ENCODE measurements at regions not wholly inside any gene's neighbourhood (a gene's known extent, or its start where the extent isn't known, plus 50 kb on each side); places are given as distances from the start of the nearest gene placed in this dataset.

- no peak for TF ChIP-seq Cebpa-rat (IDR thresholded peaks at IDR 0.05)
- Histone ChIP-seq H3K27me3 (no peaks in the 10 kb centered on the region), H3K4me3 (no peak overlapping the region), H3K27ac (no peak overlapping the region), H4K20me1 (no peaks in the 10 kb centered on the region), H3K4me1 (peaks cover 0 to 6% (median 0%) of the 10 kb centered on the region in 10 experiments; a peak in 1 of 20 replicates), H3K9ac (no peak overlapping the region), H3K36me3 (no peaks in the 10 kb centered on the region), H3K4me2 (peak overlapping the region in 1 of 11 experiments; percentile 7; a peak in 1 of 22 replicates), H3K9me3 (replicated peaks in 1 of 11) (no peaks in the 10 kb centered on the region)
Observed at GRCh38 chr12:58811346-58811745, 109.0 kb downstream of the LRIG3 start.

GRCh38 chr12:58812214-58812613 is 108.1 kb downstream of the LRIG3 start:
- Histone ChIP-seq H3K27ac (no peak overlapping the region), H3K4me1 (peaks cover 0 to 6% (median 0%) of the 10 kb centered on the region in 10 experiments; a peak in 1 of 20 replicates), H3K4me3 (no peak overlapping the region), H3K9me3 (replicated peaks in 1 of 11) (no peaks in the 10 kb centered on the region), H4K20me1 (no peaks in the 10 kb centered on the region), H3K4me2 (no peak overlapping the region), H3K36me3 (no peaks in the 10 kb centered on the region), H3K27me3 (no peaks in the 10 kb centered on the region), H3K9ac (no peak overlapping the region)
- TF ChIP-seq Cebpa-rat (IDR thresholded peaks at IDR 0.05): no peak

GRCh38 chr12:58814036-58814435 is 106.3 kb downstream of the LRIG3 start:
- Histone ChIP-seq H3K27ac (no peak overlapping the region), H3K4me2 (no peak overlapping the region), H3K4me3 (no peak overlapping the region), H3K36me3 (no peaks in the 10 kb centered on the region), H3K9me3 (replicated peaks in 1 of 11) (no peaks in the 10 kb centered on the region), H3K9ac (no peak overlapping the region), H4K20me1 (no peaks in the 10 kb centered on the region), H3K27me3 (no peaks in the 10 kb centered on the region), H3K4me1 (peaks cover 0 to 6% (median 0%) of the 10 kb centered on the region in 10 experiments; a peak in 1 of 20 replicates)
- no peak for TF ChIP-seq Cebpa-rat (IDR thresholded peaks at IDR 0.05)

GRCh38 chr12:58815235-58815634 is 105.1 kb downstream of the LRIG3 start:
- Histone ChIP-seq H3K4me3 (no peak overlapping the region), H3K4me2 (no peak overlapping the region), H4K20me1 (no peaks in the 10 kb centered on the region), H3K36me3 (no peaks in the 10 kb centered on the region), H3K4me1 (peaks cover 0 to 6% (median 0%) of the 10 kb centered on the region in 10 experiments; a peak in 1 of 20 replicates), H3K27me3 (no peaks in the 10 kb centered on the region), H3K9me3 (replicated peaks in 1 of 11) (no peaks in the 10 kb centered on the region), H3K9ac (no peak overlapping the region), H3K27ac (no peak overlapping the region)
- TF ChIP-seq Cebpa-rat (IDR thresholded peaks at IDR 0.05): no peak

- no peaks in the 10 kb centered on the region for H3K36me3 ChIP-seq
- no peaks in the 10 kb centered on the region for H3K9me3 ChIP-seq (replicated peaks in 1 of 11)
- H3K4me1 ChIP-seq: no peaks in the 10 kb centered on the region
- TF ChIP-seq Cebpa-rat (IDR thresholded peaks at IDR 0.05): no peak
- no peak overlapping the region for H3K4me2 ChIP-seq
- no peaks in the 10 kb centered on the region for H4K20me1 ChIP-seq
- H3K27ac ChIP-seq: no peak overlapping the region
- H3K9ac ChIP-seq: no peak overlapping the region
- no peak overlapping the region for H3K4me3 ChIP-seq
- H3K27me3 ChIP-seq: no peaks in the 10 kb centered on the region
Observed at GRCh38 chr12:58818546-58818945, 101.8 kb downstream of the LRIG3 start.

GRCh38 chr12:58819345-58819744 is 101.0 kb downstream of the LRIG3 start:
- Histone ChIP-seq H4K20me1 (no peaks in the 10 kb centered on the region), H3K9me3 (replicated peaks in 1 of 11) (no peaks in the 10 kb centered on the region), H3K4me1 (no peaks in the 10 kb centered on the region), H3K27me3 (no peaks in the 10 kb centered on the region), H3K9ac (no peak overlapping the region), H3K4me3 (no peak overlapping the region), H3K27ac (no peak overlapping the region), H3K4me2 (no peak overlapping the region), H3K36me3 (no peaks in the 10 kb centered on the region)
- no peak for TF ChIP-seq Cebpa-rat (IDR thresholded peaks at IDR 0.05)

- Histone ChIP-seq H3K9me3 (replicated peaks in 1 of 11) (no peaks in the 10 kb centered on the region), H3K36me3 (no peaks in the 10 kb centered on the region), H3K9ac (no peak overlapping the region), H3K27me3 (no peaks in the 10 kb centered on the region), H4K20me1 (no peaks in the 10 kb centered on the region), H3K4me3 (no peak overlapping the region), H3K4me2 (no peak overlapping the region), H3K4me1 (no peaks in the 10 kb centered on the region), H3K27ac (no peak overlapping the region)
- no peak for TF ChIP-seq Cebpa-rat (IDR thresholded peaks at IDR 0.05)
Observed at GRCh38 chr12:58819985-58820384, 100.3 kb downstream of the LRIG3 start.
